NT2/D1 (cell line): ENCODE measurements at regions not wholly inside any gene's neighbourhood (a gene's known extent, or its start where the extent isn't known, plus 50 kb on each side); places are given as distances from the start of the nearest gene placed in this dataset.
A peak's percentile ranks its signal among the peaks of the same experiment; 100 is the strongest.

Experiments
- DNase-seq: peaks from one replicate; pipeline ENCODE4 v3.0.0-alpha.2; 2011; ENCODE audit warnings: low read depth, low spot score
- H3K27me3 ChIP-seq: 2 replicates; pipeline ENCODE4 v1.6.0; 2011; ENCODE audit warnings: mild to moderate bottlenecking; ENCODE audit not compliant: insufficient read length, insufficient read depth
- H3K36me3 ChIP-seq: 2 replicates; pipeline ENCODE4 v1.6.1; 2011; ENCODE audit warnings: mild to moderate bottlenecking, low read length, mixed read lengths; ENCODE audit not compliant: insufficient read depth, insufficient read length
- H3K4me1 ChIP-seq: 2 replicates; pipeline ENCODE4 v1.5.1; 2011; ENCODE audit not compliant: insufficient read depth, insufficient read length
- H3K4me3 ChIP-seq: 2 replicates; pipeline ENCODE4 v1.5.1; 2011; ENCODE audit warnings: low read depth; ENCODE audit not compliant: insufficient read length
- H3K9ac ChIP-seq: 2 replicates; pipeline ENCODE4 v1.6.0; 2011; ENCODE audit warnings: low read depth; ENCODE audit not compliant: insufficient read length
- H3K9me3 ChIP-seq: 2 replicates; pipeline ENCODE4 v1.5.1; 2011; ENCODE audit warnings: mild to moderate bottlenecking, low read length; ENCODE audit not compliant: insufficient read depth
- SUZ12 ChIP-seq: IDR thresholded peaks from 2 replicates; pipeline ENCODE4 v1.6.1; 2011; ENCODE audit not compliant: insufficient read length, insufficient read depth; ENCODE audit errors: extremely low read depth
- YY1 ChIP-seq: IDR thresholded peaks from 2 replicates; pipeline ENCODE4 v1.6.1; 2011; ENCODE audit not compliant: insufficient read length, insufficient read depth
- ZNF274 ChIP-seq: IDR thresholded peaks from 2 replicates; pipeline ENCODE4 v1.6.1; 2011; ENCODE audit warnings: mild to moderate bottlenecking, low read depth, low read length

DNA sequence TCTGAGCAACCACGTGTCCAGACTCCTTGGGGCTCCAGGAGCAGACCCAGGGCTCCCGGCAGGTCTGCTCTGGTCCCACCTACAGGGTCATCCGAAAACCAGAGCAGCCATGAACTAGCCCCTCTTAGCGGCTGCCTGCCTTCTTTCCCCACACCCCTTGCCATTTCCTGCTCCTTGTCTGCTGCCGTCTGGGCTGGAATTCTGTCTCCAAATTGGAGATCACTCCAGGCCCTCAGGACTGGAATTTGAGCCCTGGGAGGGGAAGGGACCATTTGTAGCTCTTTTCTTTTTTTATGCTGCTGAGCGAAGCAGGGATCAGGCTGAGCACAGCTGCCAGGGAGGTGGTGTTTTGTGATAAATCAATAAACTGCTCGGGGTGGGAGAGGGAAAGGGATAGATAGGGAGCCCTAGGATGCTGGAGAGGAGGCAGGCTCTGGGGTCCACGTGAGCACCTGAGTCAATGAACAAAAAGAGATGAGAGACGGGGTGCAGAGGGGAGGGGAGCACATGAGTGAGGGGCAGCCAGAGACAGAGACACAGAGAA is 257.5 kb downstream of the ENGASE start:
- H3K4me3 ChIP-seq, result no peak overlapping the region
- peaks cover 9% of the 10 kb centered on the region for H3K4me1 ChIP-seq
- no peak overlapping the region for H3K9ac ChIP-seq
- no peak for TF ChIP-seq YY1
- DNase-seq, result peak; percentile 43
- no peaks in the 10 kb centered on the region for H3K36me3 ChIP-seq
- peaks cover 9% of the 10 kb centered on the region for H3K27me3 ChIP-seq
- H3K9me3 ChIP-seq, result no peaks in the 10 kb centered on the region

DNA sequence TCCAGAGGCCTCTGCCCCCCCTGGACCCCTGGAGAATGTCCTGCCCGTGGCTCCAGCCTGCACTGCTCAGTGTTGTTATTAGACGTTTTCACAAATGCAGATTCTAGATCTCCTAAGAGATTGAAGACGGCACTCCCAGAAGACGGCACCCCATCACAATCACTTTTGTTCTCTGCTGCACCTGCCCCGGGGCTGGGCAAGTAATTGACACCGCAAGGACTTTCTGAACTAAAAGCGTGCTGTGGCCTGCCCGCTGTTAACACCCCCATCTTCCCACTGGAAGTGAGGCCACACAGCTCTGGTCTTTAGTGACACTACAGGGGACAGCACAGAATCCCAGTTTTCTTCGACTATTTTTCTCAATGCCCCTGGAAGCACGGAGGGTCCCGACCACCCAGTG is 256.9 kb downstream of the ENGASE start:
- Histone ChIP-seq H3K9ac (no peak overlapping the region), H3K27me3 (peaks cover 14% of the 10 kb centered on the region), H3K9me3 (no peaks in the 10 kb centered on the region), H3K36me3 (no peaks in the 10 kb centered on the region), H3K4me1 (peaks cover 9% of the 10 kb centered on the region), H3K4me3 (no peak overlapping the region)
- TF ChIP-seq ZNF274 (no peak), SUZ12 (no peak), YY1 (no peak)
- no peak for DNase-seq

DNA sequence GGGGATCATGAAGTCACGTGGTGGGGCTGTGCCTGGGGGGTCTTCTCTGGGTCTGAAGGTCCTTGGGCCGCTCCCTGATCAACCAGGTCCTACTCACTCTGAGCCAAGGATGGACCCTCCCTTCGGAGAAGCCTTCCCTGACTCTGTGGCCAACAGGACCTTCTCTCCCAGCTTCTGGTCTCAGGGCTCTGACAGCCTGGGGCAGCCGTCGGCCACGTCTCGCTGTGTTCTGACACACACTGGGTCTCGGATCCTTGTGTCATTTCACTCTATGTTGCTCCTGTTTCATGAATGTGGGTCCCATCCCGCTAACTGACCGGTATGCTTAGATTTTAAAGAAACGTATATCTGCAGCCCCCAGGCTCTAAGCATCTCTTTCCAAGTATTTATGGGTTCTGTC is 256.1 kb downstream of the ENGASE start:
- no peak for TF ChIP-seq SUZ12
- TF ChIP-seq YY1, result no peak
- TF ChIP-seq ZNF274, result no peak
- no peak for DNase-seq
- Histone ChIP-seq H3K36me3 (no peaks in the 10 kb centered on the region), H3K4me1 (peaks cover 9% of the 10 kb centered on the region), H3K27me3 (peaks cover 21% of the 10 kb centered on the region), H3K9ac (no peak overlapping the region), H3K9me3 (no peaks in the 10 kb centered on the region), H3K4me3 (no peak overlapping the region)

DNA sequence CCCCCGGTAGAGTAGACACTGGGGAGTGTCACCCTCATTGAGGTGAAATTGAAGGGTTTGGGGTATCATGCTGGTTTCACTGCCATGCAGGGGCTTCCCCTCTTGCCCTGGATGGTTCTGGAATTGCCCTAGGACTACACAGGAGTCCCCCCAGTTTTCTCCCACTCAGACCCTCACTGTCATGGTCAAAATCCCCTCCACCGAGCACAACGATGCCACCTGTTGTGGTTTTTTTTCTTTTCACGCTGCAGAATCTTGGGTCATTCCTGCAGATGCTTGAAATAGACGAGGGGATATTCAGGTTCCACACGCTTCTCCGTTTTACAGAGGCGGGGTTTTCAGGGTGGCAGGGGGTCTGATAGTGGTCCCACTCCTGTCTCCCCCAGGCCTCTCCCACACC is 255.6 kb downstream of the ENGASE start:
- TF ChIP-seq YY1 (no peak), ZNF274 (no peak), SUZ12 (no peak)
- no peak overlapping the region for H3K9ac ChIP-seq

DNA sequence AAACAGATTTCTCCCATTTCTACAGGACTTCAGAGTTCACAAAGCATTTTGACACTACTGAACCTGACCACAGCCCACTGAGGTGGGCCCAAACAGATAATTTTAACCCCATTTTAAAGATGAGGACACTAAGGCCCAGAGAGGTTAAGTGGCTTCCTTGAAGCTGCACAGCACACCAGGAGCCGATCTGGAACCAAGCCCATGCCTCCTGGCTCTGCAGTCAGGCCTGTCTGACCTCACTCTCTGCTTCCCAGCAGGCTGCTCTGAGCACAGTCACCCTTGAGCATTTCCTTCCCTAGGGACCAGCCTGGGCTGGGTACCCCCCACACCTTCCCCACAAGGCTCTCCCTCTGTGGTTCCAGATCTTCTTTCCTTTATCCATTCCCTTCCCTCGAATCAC is 252.2 kb downstream of the ENGASE start:
- no peaks in the 10 kb centered on the region for H3K9me3 ChIP-seq
- DNase-seq, result no peak
- H3K27me3 ChIP-seq, result peaks cover 58% of the 10 kb centered on the region
- peaks cover 6% of the 10 kb centered on the region for H3K4me1 ChIP-seq
- H3K9ac ChIP-seq, result no peak overlapping the region
- H3K36me3 ChIP-seq, result no peaks in the 10 kb centered on the region
- TF ChIP-seq SUZ12, result no peak
- no peak for TF ChIP-seq ZNF274
- no peak for TF ChIP-seq YY1
- no peak overlapping the region for H3K4me3 ChIP-seq

More for the DNA sequence above, 255.6 kb downstream of the ENGASE start:
- Histone ChIP-seq H3K9me3 (no peaks in the 10 kb centered on the region), H3K4me1 (peaks cover 9% of the 10 kb centered on the region), H3K27me3 (peaks cover 26% of the 10 kb centered on the region), H3K4me3 (no peak overlapping the region), H3K36me3 (no peaks in the 10 kb centered on the region)
- no peak for DNase-seq

DNA sequence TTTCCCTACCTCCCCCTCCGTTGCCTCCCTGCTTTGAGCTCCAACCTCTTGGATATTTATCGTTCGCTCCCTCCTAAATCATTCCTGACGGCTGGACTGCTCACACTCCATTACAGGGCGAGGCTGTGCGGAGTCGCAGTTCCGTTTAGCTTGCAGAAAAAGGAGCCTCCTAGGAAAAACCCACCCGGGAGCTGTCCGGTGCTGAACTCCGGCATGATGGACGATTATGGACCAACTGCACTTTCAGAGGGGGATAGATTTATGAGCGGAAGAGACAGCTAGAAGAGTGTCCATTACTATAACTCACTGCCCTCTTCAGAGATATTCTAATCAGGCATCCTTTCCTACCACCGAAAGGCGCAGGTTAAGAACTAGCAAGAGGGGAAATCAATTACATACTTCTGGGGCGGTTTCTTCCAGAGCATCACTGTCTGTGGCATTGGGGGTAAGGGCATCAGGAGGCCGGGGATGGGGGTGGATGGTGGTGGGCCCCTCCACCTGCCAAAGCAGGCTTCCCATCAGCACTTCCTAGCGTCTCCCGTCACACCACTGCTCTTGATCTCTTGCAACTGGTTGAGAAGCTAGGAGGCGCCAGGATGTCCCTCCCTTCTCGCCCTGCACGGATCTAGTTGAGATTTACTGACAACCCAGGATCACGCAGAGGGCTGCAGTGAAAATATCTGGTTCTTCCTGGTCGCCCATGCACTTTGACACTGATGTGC is 251.2 kb downstream of the ENGASE start:
- TF ChIP-seq SUZ12 (no peak), ZNF274 (no peak), YY1 (no peak)
- DNase-seq, result no peak
- no peak overlapping the region for H3K4me3 ChIP-seq
- H3K4me1 ChIP-seq, result no peaks in the 10 kb centered on the region
- no peaks in the 10 kb centered on the region for H3K9me3 ChIP-seq
- peaks cover 58% of the 10 kb centered on the region for H3K27me3 ChIP-seq
- H3K9ac ChIP-seq, result no peak overlapping the region
- H3K36me3 ChIP-seq, result no peaks in the 10 kb centered on the region

DNA sequence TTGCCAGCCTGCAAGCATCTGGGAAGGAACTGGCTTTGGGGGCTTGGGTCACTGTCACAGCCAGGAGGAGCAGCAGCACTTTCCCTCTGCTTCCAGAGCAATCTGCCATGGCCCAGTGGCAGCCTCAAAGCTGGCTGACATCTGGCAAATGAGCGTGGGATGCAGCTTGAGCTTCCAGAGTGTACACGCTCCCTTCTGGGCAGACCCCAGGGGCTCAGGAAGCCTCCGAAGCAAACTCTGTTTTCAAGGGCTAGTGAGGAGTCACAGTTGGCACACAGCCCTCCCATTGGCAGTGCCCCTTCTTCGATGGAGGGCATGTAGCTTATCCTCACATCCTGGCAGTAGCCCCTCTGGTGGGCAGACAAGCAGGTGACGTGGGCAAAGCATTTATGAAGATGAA is 249.6 kb downstream of the ENGASE start:
- no peak for DNase-seq
- Histone ChIP-seq H3K4me1 (no peaks in the 10 kb centered on the region), H3K36me3 (no peaks in the 10 kb centered on the region), H3K27me3 (peaks cover 58% of the 10 kb centered on the region), H3K9ac (no peak overlapping the region), H3K9me3 (no peaks in the 10 kb centered on the region), H3K4me3 (no peak overlapping the region)
- TF ChIP-seq YY1, result no peak
- TF ChIP-seq ZNF274, result no peak
- no peak for TF ChIP-seq SUZ12
